Immature natural killer cell (primary cell): ENCODE measurements at regions not wholly inside any gene's neighbourhood (a gene's known extent, or its start where the extent isn't known, plus 50 kb on each side); places are given as distances from the start of the nearest gene placed in this dataset.
"Not testable (repeated sequence)": the region's sequence is repeated elsewhere in the genome, so short reads cannot be mapped to it uniquely, and the experiment has no call there.

Experiments used
- DNase-seq, 3 donors: peaks; one replicate each; pipeline ENCODE4 v3.0.0; 2022; ENCODE audit warnings: mixed read lengths in 1 of 3
- H3K27ac Mint-ChIP-seq, 6 donors: one replicate each; pipeline ENCODE4 v1.8.0; 2020; ENCODE audit warnings: mixed read lengths in 6 of 6, mild to moderate bottlenecking in 5 of 6, inconsistent platforms in 4 of 6, moderate library complexity in 3 of 6
- H3K27me3 Mint-ChIP-seq, 3 donors: one replicate each; pipeline ENCODE4 v1.8.0; 2020 to 2021; ENCODE audit warnings: low read depth in 3 of 3, mild to moderate bottlenecking in 3 of 3, mixed read lengths in 3 of 3, moderate library complexity in 3 of 3, inconsistent platforms in 1 of 3
- H3K36me3 Mint-ChIP-seq, 3 donors: one replicate each; pipeline ENCODE4 v1.8.0; 2020; ENCODE audit warnings: mixed read lengths in 3 of 3, inconsistent platforms in 2 of 3, mild to moderate bottlenecking in 2 of 3
- H3K4me1 Mint-ChIP-seq, 2 donors: one replicate each; pipeline ENCODE4 v1.8.0; 2020; ENCODE audit warnings: inconsistent platforms in 2 of 2, mild to moderate bottlenecking in 2 of 2, mixed read lengths in 2 of 2, moderate library complexity in 1 of 2
- H3K4me3 Mint-ChIP-seq, 5 donors: one replicate each; pipeline ENCODE4 v1.8.0; 2020; ENCODE audit warnings: mild to moderate bottlenecking in 5 of 5, mixed read lengths in 5 of 5, inconsistent platforms in 3 of 5, moderate library complexity in 3 of 5
- H3K9me3 Mint-ChIP-seq, 6 donors: one replicate each; pipeline ENCODE4 v1.8.0; 2020; ENCODE audit warnings: mild to moderate bottlenecking in 6 of 6, mixed read lengths in 6 of 6, inconsistent platforms in 4 of 6, moderate library complexity in 3 of 6

- no peak for DNase-seq
- Mint-ChIP-seq H3K36me3 (no peaks in the 10 kb centered on the region), H3K27ac (no peak overlapping the region), H3K4me1 (no peaks in the 10 kb centered on the region), H3K27me3 (peaks cover 0 to 4% (median 0%) of the 10 kb centered on the region in 3 donors), H3K9me3 (no peaks in the 10 kb centered on the region), H3K4me3 (no peak overlapping the region)
Measured at GRCh38 chr10:63077800-63078199, 55.3 kb upstream of the NRBF2 start.

- DNase-seq, result no peak
- H3K27ac Mint-ChIP-seq, result no peak overlapping the region
- peaks cover 0 to 6% (median 4%) of the 10 kb centered on the region in 3 donors for H3K27me3 Mint-ChIP-seq
- H3K4me3 Mint-ChIP-seq, result no peak overlapping the region
- H3K4me1 Mint-ChIP-seq, result no peaks in the 10 kb centered on the region
- H3K36me3 Mint-ChIP-seq, result no peaks in the 10 kb centered on the region
- H3K9me3 Mint-ChIP-seq, result no peaks in the 10 kb centered on the region
Measured at GRCh38 chr10:63072951-63073350, 60.2 kb upstream of the NRBF2 start.

GRCh38 chr10:63071145-63071544 lies 62.0 kb upstream of the NRBF2 start:
- Mint-ChIP-seq H3K4me3 (no peak overlapping the region), H3K27ac (no peak overlapping the region), H3K9me3 (no peaks in the 10 kb centered on the region), H3K36me3 (no peaks in the 10 kb centered on the region), H3K4me1 (no peaks in the 10 kb centered on the region), H3K27me3 (peaks cover 0 to 9% (median 6%) of the 10 kb centered on the region in 3 donors)
- DNase-seq, result no peak

- H3K36me3 Mint-ChIP-seq, result no peaks in the 10 kb centered on the region
- H3K9me3 Mint-ChIP-seq, result no peaks in the 10 kb centered on the region
- peaks cover 0 to 11% (median 8%) of the 10 kb centered on the region in 3 donors for H3K27me3 Mint-ChIP-seq
- no peak for DNase-seq
- H3K27ac Mint-ChIP-seq, result no peak overlapping the region
- no peaks in the 10 kb centered on the region for H3K4me1 Mint-ChIP-seq
- H3K4me3 Mint-ChIP-seq, result no peak overlapping the region
Measured at GRCh38 chr10:63069318-63069717, 63.8 kb upstream of the NRBF2 start.

- H3K27ac Mint-ChIP-seq, result no peak overlapping the region
- H3K4me1 Mint-ChIP-seq, result no peaks in the 10 kb centered on the region
- no peaks in the 10 kb centered on the region for H3K9me3 Mint-ChIP-seq
- H3K27me3 Mint-ChIP-seq, result peaks cover 0 to 11% (median 9%) of the 10 kb centered on the region in 3 donors
- no peak overlapping the region for H3K4me3 Mint-ChIP-seq
- DNase-seq, result no peak
- H3K36me3 Mint-ChIP-seq, result no peaks in the 10 kb centered on the region
Measured at GRCh38 chr10:63068246-63068645, 64.9 kb upstream of the NRBF2 start.

- no peak for DNase-seq
- no peaks in the 10 kb centered on the region for H3K36me3 Mint-ChIP-seq
- no peaks in the 10 kb centered on the region for H3K9me3 Mint-ChIP-seq
- H3K27ac Mint-ChIP-seq, result no peak overlapping the region
- no peak overlapping the region for H3K4me3 Mint-ChIP-seq
- peaks cover 0 to 14% (median 11%) of the 10 kb centered on the region in 3 donors for H3K27me3 Mint-ChIP-seq
- no peaks in the 10 kb centered on the region for H3K4me1 Mint-ChIP-seq
Measured at GRCh38 chr10:63066606-63067005, 66.5 kb upstream of the NRBF2 start.

- Mint-ChIP-seq H3K36me3 (no peaks in the 10 kb centered on the region), H3K9me3 (no peaks in the 10 kb centered on the region), H3K27ac (no peak overlapping the region), H3K4me1 (no peaks in the 10 kb centered on the region), H3K4me3 (no peak overlapping the region), H3K27me3 (peaks cover 0 to 11% (median 9%) of the 10 kb centered on the region in 3 donors)
- DNase-seq, result no peak
Measured at GRCh38 chr10:63064706-63065105, 68.4 kb upstream of the NRBF2 start.

- H3K4me3 Mint-ChIP-seq, result no peak overlapping the region
- H3K27me3 Mint-ChIP-seq, result peaks cover 0 to 10% (median 3%) of the 10 kb centered on the region in 3 donors
Measured at GRCh38 chr10:63058236-63058635, 74.9 kb upstream of the NRBF2 start.

GRCh38 chr10:63057509-63057908 lies 75.6 kb upstream of the NRBF2 start:
- peaks cover 0 to 8% (median 3%) of the 10 kb centered on the region in 3 donors for H3K27me3 Mint-ChIP-seq
- no peaks in the 10 kb centered on the region for H3K9me3 Mint-ChIP-seq
- no peak overlapping the region for H3K27ac Mint-ChIP-seq
- no peak for DNase-seq
- H3K36me3 Mint-ChIP-seq, result no peaks in the 10 kb centered on the region
- no peaks in the 10 kb centered on the region for H3K4me1 Mint-ChIP-seq
- no peak overlapping the region for H3K4me3 Mint-ChIP-seq

More at GRCh38 chr10:63058236-63058635, 74.9 kb upstream of the NRBF2 start:
- Mint-ChIP-seq H3K9me3 (no peaks in the 10 kb centered on the region), H3K36me3 (no peaks in the 10 kb centered on the region), H3K4me1 (no peaks in the 10 kb centered on the region), H3K27ac (no peak overlapping the region)
- DNase-seq, result no peak

- H3K9me3 Mint-ChIP-seq, result no peaks in the 10 kb centered on the region
- H3K27ac Mint-ChIP-seq, result no peak overlapping the region
- no peaks in the 10 kb centered on the region for H3K36me3 Mint-ChIP-seq
- no peak for DNase-seq
- peaks cover 0 to 6% (median 4%) of the 10 kb centered on the region in 3 donors for H3K27me3 Mint-ChIP-seq
- H3K4me3 Mint-ChIP-seq, result no peak overlapping the region
- no peaks in the 10 kb centered on the region for H3K4me1 Mint-ChIP-seq
Measured at GRCh38 chr10:63055705-63056104, 77.4 kb upstream of the NRBF2 start.

GRCh38 chr10:63054889-63055611 lies 78.1 kb upstream of the NRBF2 start:
- H3K4me3 Mint-ChIP-seq, result no peak overlapping the region
- H3K4me1 Mint-ChIP-seq, result no peaks in the 10 kb centered on the region

GRCh38 chr10:63052083-63052482 lies 81.0 kb upstream of the NRBF2 start:
- Mint-ChIP-seq H3K4me1 (no peaks in the 10 kb centered on the region), H3K27ac (no peak overlapping the region), H3K36me3 (peaks cover 0 to 3% (median 0%) of the 10 kb centered on the region in 3 donors), H3K4me3 (no peak overlapping the region), H3K9me3 (no peaks in the 10 kb centered on the region), H3K27me3 (peaks cover 5 to 13% (median 8%) of the 10 kb centered on the region in 3 donors)
- DNase-seq, result no peak

More at GRCh38 chr10:63054889-63055611, 78.1 kb upstream of the NRBF2 start:
- H3K27me3 Mint-ChIP-seq, result peaks cover 0 to 6% (median 4%) of the 10 kb centered on the region in 3 donors
- no peak for DNase-seq
- no peak overlapping the region for H3K27ac Mint-ChIP-seq
- H3K36me3 Mint-ChIP-seq, result peaks cover 0 to 2% (median 0%) of the 10 kb centered on the region in 3 donors
- H3K9me3 Mint-ChIP-seq, result no peaks in the 10 kb centered on the region

- peaks cover 13 to 16% (median 14%) of the 10 kb centered on the region in 3 donors for H3K27me3 Mint-ChIP-seq
- H3K4me3 Mint-ChIP-seq, result no peak overlapping the region
- no peak for DNase-seq
- H3K4me1 Mint-ChIP-seq, result no peaks in the 10 kb centered on the region
- no peak overlapping the region for H3K27ac Mint-ChIP-seq
- H3K36me3 Mint-ChIP-seq, result peaks cover 0 to 13% (median 3%) of the 10 kb centered on the region in 3 donors
- H3K9me3 Mint-ChIP-seq, result peaks cover 1 to 31% (median 13%) of the 10 kb centered on the region in 6 donors
Measured at GRCh38 chr10:63042256-63042655, 90.9 kb upstream of the NRBF2 start.

GRCh38 chr10:63033616-63034185 lies 99.4 kb upstream of the NRBF2 start:
- H3K27ac Mint-ChIP-seq, H3K4me3 Mint-ChIP-seq, H3K4me1 Mint-ChIP-seq, DNase-seq, H3K36me3 Mint-ChIP-seq, H3K27me3 Mint-ChIP-seq: not testable (repeated sequence)
- H3K9me3 Mint-ChIP-seq, result peaks cover 0 to 11% (median 5%) of the 10 kb centered on the region in 6 donors
